OCI-LY3 (cell line): ENCODE measurements at regions not wholly inside any gene's neighbourhood (a gene's known extent, or its start where the extent isn't known, plus 50 kb on each side); places are given as distances from the start of the nearest gene placed in this dataset.

ENCODE experiments used
- H2AFZ ChIP-seq: fragments of 200-600, 300-600 bp; shearing (Covaris generic); 2 replicates; pipeline ENCODE4 v1.6.0; 2014; ENCODE audit warnings: antibody characterized with exemption, low read depth, low read length
- H3K27ac ChIP-seq: fragments of 200-600, 300-600 bp; sonication (generic); 2 replicates; pipeline ENCODE4 v1.5.1; 2014; ENCODE audit warnings: mild to moderate bottlenecking, low read length, moderate library complexity, mixed read lengths
- H3K27me3 ChIP-seq: fragments of 200-600, 300-600 bp; sonication (generic); 2 replicates; pipeline ENCODE4 v1.6.1; 2014; ENCODE audit warnings: low read depth, low read length, mixed read lengths
- H3K36me3 ChIP-seq: fragments of 200-600, 300-600 bp; sonication (generic); replicated peaks from 2 replicates; pipeline ENCODE3; 2014; ENCODE audit warnings: low read depth, low read length, mixed read lengths
- H3K4me1 ChIP-seq: fragments of 300-600, 200-600 bp; sonication (generic); 2 replicates; pipeline ENCODE4 v1.6.1; 2014; ENCODE audit warnings: low read length, mixed read lengths
- H3K4me2 ChIP-seq: fragments of 200-600, 300-600 bp; sonication (generic); 2 replicates; pipeline ENCODE4 v1.6.1; 2014; ENCODE audit warnings: low read length, mixed read lengths
- H3K4me3 ChIP-seq: fragments of 300-600, 200-600 bp; sonication (generic); 2 replicates; pipeline ENCODE4 v1.5.1; 2014; ENCODE audit warnings: antibody characterized with exemption, mild to moderate bottlenecking, low read length, moderate library complexity
- H3K79me2 ChIP-seq: fragments of 300-600, 200-600 bp; shearing (Covaris generic); 2 replicates; pipeline ENCODE4 v1.6.1; 2014; ENCODE audit warnings: mild to moderate bottlenecking, low read length, mixed read lengths
- H3K9ac ChIP-seq: fragments of 300-600, 200-600 bp; shearing (Covaris generic); 2 replicates; pipeline ENCODE4 v1.6.0; 2014; ENCODE audit warnings: mild to moderate bottlenecking, low read length, moderate library complexity
- H3K9me3 ChIP-seq: fragments of 200-600, 300-600 bp; shearing (Covaris generic); 2 replicates; pipeline ENCODE4 v1.6.1; 2014; ENCODE audit warnings: low read length, mixed read lengths; ENCODE audit not compliant: insufficient read depth
- H4K20me1 ChIP-seq: fragments of 200-600, 300-600 bp; sonication (generic); 2 replicates; pipeline ENCODE4 v1.6.1; 2016; ENCODE audit warnings: low read length, mixed read lengths; ENCODE audit not compliant: insufficient read depth
- EZH2phosphoT487 ChIP-seq: fragments of 200-600 bp; shearing (Covaris generic); IDR thresholded peaks from 2 replicates; pipeline ENCODE4 v1.6.1; 2018; ENCODE audit warnings: antibody characterized with exemption, mixed run types, low read depth
- TF ChIP-seq, protein P1 (sequence below): fragments of 200-600, 300-600 bp; sonication (generic); IDR thresholded peaks from 2 replicates; pipeline ENCODE4 v1.5.1; 2014; ENCODE audit warnings: antibody characterized with exemption, low read length, low read depth

- H3K4me2 ChIP-seq: no peak overlapping the region
Measured at GRCh38 chr19:28208745-28209144, 1004.2 kb downstream of the UQCRFS1 start.

DNA sequence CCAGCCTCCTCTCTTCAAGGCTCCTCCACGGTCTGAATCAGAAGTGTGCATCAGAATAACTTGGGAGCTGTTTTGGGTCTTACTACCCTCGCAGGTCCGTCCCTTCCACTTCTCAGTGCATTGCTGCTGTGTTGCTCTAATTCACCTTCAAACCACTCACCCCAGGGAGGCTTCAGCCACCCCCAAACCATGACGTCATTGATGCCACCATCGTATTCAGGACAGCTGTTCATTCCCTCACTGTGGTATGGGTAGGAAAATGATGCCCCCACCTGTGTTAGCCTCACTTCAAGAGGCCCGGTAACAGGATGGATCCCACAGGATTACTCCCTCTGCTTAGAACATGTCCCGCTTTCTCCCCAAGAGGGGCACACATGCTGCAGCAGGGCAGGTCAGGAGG lies 1005.7 kb downstream of the UQCRFS1 start:
- no peak overlapping the region for H3K4me2 ChIP-seq

More at GRCh38 chr19:28208745-28209144, 1004.2 kb downstream of the UQCRFS1 start:
- Histone ChIP-seq H4K20me1 (no peaks in the 10 kb centered on the region), H3K27ac (no peak overlapping the region), H3K27me3 (no peaks in the 10 kb centered on the region), H3K9ac (no peak overlapping the region), H3K36me3 (no peaks in the 10 kb centered on the region), H3K4me1 (no peaks in the 10 kb centered on the region), H3K79me2 (no peaks in the 10 kb centered on the region), H2AFZ (no peak overlapping the region), H3K9me3 (no peaks in the 10 kb centered on the region), H3K4me3 (no peak overlapping the region)
- no peak for TF ChIP-seq EZH2phosphoT487
- TF ChIP-seq, protein P1, sequence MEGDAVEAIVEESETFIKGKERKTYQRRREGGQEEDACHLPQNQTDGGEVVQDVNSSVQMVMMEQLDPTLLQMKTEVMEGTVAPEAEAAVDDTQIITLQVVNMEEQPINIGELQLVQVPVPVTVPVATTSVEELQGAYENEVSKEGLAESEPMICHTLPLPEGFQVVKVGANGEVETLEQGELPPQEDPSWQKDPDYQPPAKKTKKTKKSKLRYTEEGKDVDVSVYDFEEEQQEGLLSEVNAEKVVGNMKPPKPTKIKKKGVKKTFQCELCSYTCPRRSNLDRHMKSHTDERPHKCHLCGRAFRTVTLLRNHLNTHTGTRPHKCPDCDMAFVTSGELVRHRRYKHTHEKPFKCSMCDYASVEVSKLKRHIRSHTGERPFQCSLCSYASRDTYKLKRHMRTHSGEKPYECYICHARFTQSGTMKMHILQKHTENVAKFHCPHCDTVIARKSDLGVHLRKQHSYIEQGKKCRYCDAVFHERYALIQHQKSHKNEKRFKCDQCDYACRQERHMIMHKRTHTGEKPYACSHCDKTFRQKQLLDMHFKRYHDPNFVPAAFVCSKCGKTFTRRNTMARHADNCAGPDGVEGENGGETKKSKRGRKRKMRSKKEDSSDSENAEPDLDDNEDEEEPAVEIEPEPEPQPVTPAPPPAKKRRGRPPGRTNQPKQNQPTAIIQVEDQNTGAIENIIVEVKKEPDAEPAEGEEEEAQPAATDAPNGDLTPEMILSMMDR: no peak

GRCh38 chr19:28201462-28201943 lies 1011.4 kb downstream of the UQCRFS1 start:
- Histone ChIP-seq H3K4me2 (no peak overlapping the region), H4K20me1 (no peaks in the 10 kb centered on the region), H3K36me3 (no peaks in the 10 kb centered on the region), H2AFZ (no peak overlapping the region), H3K4me1 (no peaks in the 10 kb centered on the region), H3K9me3 (no peaks in the 10 kb centered on the region), H3K9ac (no peak overlapping the region), H3K27me3 (no peaks in the 10 kb centered on the region), H3K27ac (no peak overlapping the region), H3K4me3 (no peak overlapping the region), H3K79me2 (no peaks in the 10 kb centered on the region)
- TF ChIP-seq, protein P1: no peak
- no peak for TF ChIP-seq EZH2phosphoT487

More for the DNA sequence above, 1005.7 kb downstream of the UQCRFS1 start:
- Histone ChIP-seq H2AFZ (no peak overlapping the region), H4K20me1 (no peaks in the 10 kb centered on the region), H3K36me3 (no peaks in the 10 kb centered on the region), H3K27me3 (no peaks in the 10 kb centered on the region), H3K4me1 (no peaks in the 10 kb centered on the region), H3K27ac (no peak overlapping the region), H3K9ac (no peak overlapping the region), H3K79me2 (no peaks in the 10 kb centered on the region), H3K4me3 (no peak overlapping the region), H3K9me3 (no peaks in the 10 kb centered on the region)
- no peak for TF ChIP-seq EZH2phosphoT487
- TF ChIP-seq, protein P1: no peak

- Histone ChIP-seq H2AFZ (no peak overlapping the region), H3K4me3 (no peak overlapping the region), H3K4me1 (no peaks in the 10 kb centered on the region), H3K27ac (no peak overlapping the region), H3K79me2 (no peaks in the 10 kb centered on the region), H4K20me1 (no peaks in the 10 kb centered on the region), H3K4me2 (no peak overlapping the region), H3K27me3 (no peaks in the 10 kb centered on the region), H3K9ac (no peak overlapping the region), H3K36me3 (no peaks in the 10 kb centered on the region), H3K9me3 (no peaks in the 10 kb centered on the region)
- no peak for TF ChIP-seq EZH2phosphoT487
- TF ChIP-seq, protein P1: no peak
Measured at GRCh38 chr19:28199323-28199722, 1013.6 kb downstream of the UQCRFS1 start.
